ENCODE measurements at regions not wholly inside any gene's neighbourhood (a gene's known extent, or its start where the extent isn't known, plus 50 kb on each side); places are given as distances from the start of the nearest gene placed in this dataset.

- no peak for DNase-seq
Measured at GRCh38 chr18:25621682-25622081, 269.7 kb upstream of the ZNF521 start.

- DNase-seq, result no peak
Measured at GRCh38 chr18:25621144-25621543, 269.2 kb upstream of the ZNF521 start.

- DNase-seq, result no peak
Measured at GRCh38 chr18:25614168-25614567, 262.2 kb upstream of the ZNF521 start.

GRCh38 chr18:25612466-25612865 lies 260.5 kb upstream of the ZNF521 start:
- no peak for DNase-seq

GRCh38 chr18:25608091-25608490 lies 256.1 kb upstream of the ZNF521 start:
- no peak for DNase-seq

GRCh38 chr18:25604894-25605597 lies 253.1 kb upstream of the ZNF521 start:
- DNase-seq, result no peak

- DNase-seq, result no peak
Measured at GRCh38 chr18:25604196-25604893, 252.4 kb upstream of the ZNF521 start.

- no peak for DNase-seq
Measured at GRCh38 chr18:25599443-25599842, 247.5 kb upstream of the ZNF521 start.

- no peak for DNase-seq
Measured at GRCh38 chr18:25597476-25597875, 245.5 kb upstream of the ZNF521 start.

- no peak for DNase-seq
Measured at GRCh38 chr18:25595274-25596060, 243.5 kb upstream of the ZNF521 start.

GRCh38 chr18:25594351-25594750 lies 242.4 kb upstream of the ZNF521 start:
- DNase-seq, result no peak

GRCh38 chr18:25592804-25593360 lies 240.9 kb upstream of the ZNF521 start:
- DNase-seq, result no peak

- DNase-seq, result no peak
Measured at GRCh38 chr18:25590456-25590855, 238.5 kb upstream of the ZNF521 start.

GRCh38 chr18:25587545-25587944 lies 235.6 kb upstream of the ZNF521 start:
- no peak for DNase-seq

GRCh38 chr18:25568986-25569385 lies 217.0 kb upstream of the ZNF521 start:
- DNase-seq, result no peak

- no peak for DNase-seq
Measured at GRCh38 chr18:25563816-25564683, 212.1 kb upstream of the ZNF521 start.

GRCh38 chr18:25563346-25563745 lies 211.4 kb upstream of the ZNF521 start:
- no peak for DNase-seq

GRCh38 chr18:25561918-25562317 lies 210.0 kb upstream of the ZNF521 start:
- DNase-seq, result no peak

GRCh38 chr18:25560369-25560768 lies 208.4 kb upstream of the ZNF521 start:
- no peak for DNase-seq

- no peak for DNase-seq
Measured at GRCh38 chr18:25557011-25557410, 205.0 kb upstream of the ZNF521 start.

GRCh38 chr18:25553631-25554263 lies 201.8 kb upstream of the ZNF521 start:
- no peak for DNase-seq

Data from NCI-H2171 treated with DMSO at 0.1 percent for 48 hours (cell line).